HEK293 (cell line): ENCODE measurements at regions not wholly inside any gene's neighbourhood (a gene's known extent, or its start where the extent isn't known, plus 50 kb on each side); places are given as distances from the start of the nearest gene placed in this dataset.

ENCODE experiments used
- CTCF ChIA-PET: fragments of 350-600 bp; formaldehyde crosslinking; extraction: SDS; loops from one replicate; lab custom pipeline; 2021; ENCODE audit warnings: antibody characterized with exemption; lab: Yijun Ruan, JAX
- POLR2A ChIA-PET: fragments of 300-600 bp; formaldehyde crosslinking; extraction: SDS; loops from one replicate; lab custom pipeline; 2020; ENCODE audit warnings: antibody characterized with exemption, inconsistent platforms; lab: Yijun Ruan, JAX
- H3K27ac ChIP-seq: fragments of 200-500 bp; sonication (Bioruptor generic); 2 replicates; pipeline ENCODE4 v1.5.1; 2014; ENCODE audit warnings: low read depth, low read length, control low read depth, inconsistent platforms; ENCODE audit errors: extremely low read depth
- H3K36me3 ChIP-seq, 2 experiments: fragments of 200-500 bp in 1 of 2; sonication (Bioruptor generic) in 1 of 2; 1 replicate in 1 of 2; 2 replicates in 1 of 2; pipeline ENCODE4 v1.5.1; 2014 to 2017; ENCODE audit warnings: inconsistent platforms in 2 of 2, low read length in 2 of 2; ENCODE audit not compliant: control insufficient read depth in 2 of 2, insufficient read depth in 1 of 2
- H3K4me1 ChIP-seq: fragments of 200-500 bp; sonication (Bioruptor generic); 2 replicates; pipeline ENCODE4 v1.5.1; 2014; ENCODE audit warnings: mild to moderate bottlenecking, low read length, inconsistent platforms; ENCODE audit not compliant: control insufficient read depth, insufficient read depth
- H3K4me3 ChIP-seq: 2 replicates; pipeline ENCODE4 v1.5.1; 2011; ENCODE audit warnings: low read depth, mild to moderate bottlenecking, control low read depth, low read length, moderate library complexity
- H3K9me3 ChIP-seq: fragments of 200-500 bp; sonication (Bioruptor generic); 2 replicates; pipeline ENCODE4 v1.5.1; 2014; ENCODE audit warnings: low read depth, low read length, inconsistent platforms; ENCODE audit not compliant: control insufficient read depth, insufficient read depth
- EGR2 ChIP-seq: fragments of 450-650 bp; formaldehyde crosslinking; IDR thresholded peaks from 2 replicates; pipeline ENCODE4 v1.5.1; 2016; ENCODE audit warnings: low read depth, missing biosample characterization, missing genetic modification characterization
- HOXD13 ChIP-seq: sonication (generic); formaldehyde crosslinking; IDR thresholded peaks from 2 replicates; pipeline ENCODE4 v1.8.0; 2022; ENCODE audit warnings: missing genetic modification reagents, borderline replicate concordance
- IKZF3 ChIP-seq: fragments of 450-650 bp; IDR thresholded peaks from 2 replicates; pipeline ENCODE4 v1.5.0; 2018; ENCODE audit warnings: missing biosample characterization, mild to moderate bottlenecking, missing genetic modification characterization, moderate library complexity
- MEIS1 ChIP-seq: sonication (generic); formaldehyde crosslinking; IDR thresholded peaks from 2 replicates; pipeline ENCODE4 v1.8.1; 2022; ENCODE audit warnings: missing genetic modification reagents, mild to moderate bottlenecking, borderline replicate concordance
- SCRT2 ChIP-seq: fragments of 450-650 bp; formaldehyde crosslinking; IDR thresholded peaks from 2 replicates; pipeline ENCODE4 v1.5.1; 2016; ENCODE audit warnings: missing biosample characterization, missing genetic modification characterization
- SP7 ChIP-seq: fragments of 450-650 bp; formaldehyde crosslinking; IDR thresholded peaks from 2 replicates; pipeline ENCODE4 v1.5.1; 2016; ENCODE audit warnings: missing biosample characterization, missing genetic modification characterization
- WT1 ChIP-seq: fragments of 450-650 bp; formaldehyde crosslinking; IDR thresholded peaks from 2 replicates; pipeline ENCODE4 v1.5.1; 2016; ENCODE audit warnings: missing biosample characterization, missing genetic modification characterization
- ZBTB21 ChIP-seq: fragments of 450-650 bp; formaldehyde crosslinking; IDR thresholded peaks from 2 replicates; pipeline ENCODE4 v1.5.1; 2017; ENCODE audit warnings: missing biosample characterization, missing genetic modification characterization
- ZBTB48 ChIP-seq: fragments of 450-650 bp; formaldehyde crosslinking; IDR thresholded peaks from 2 replicates; pipeline ENCODE4 v1.5.1; 2016; ENCODE audit warnings: missing biosample characterization, missing genetic modification characterization
- ZFP37 ChIP-seq: fragments of 450-650 bp; formaldehyde crosslinking; IDR thresholded peaks from 2 replicates; pipeline ENCODE4 v1.5.1; 2016; ENCODE audit warnings: missing biosample characterization, missing genetic modification characterization
- ZNF175 ChIP-seq: fragments of 450-650 bp; formaldehyde crosslinking; IDR thresholded peaks from 2 replicates; pipeline ENCODE4 v1.5.1; 2016; ENCODE audit warnings: missing biosample characterization, missing genetic modification characterization
- ZNF248 ChIP-seq: fragments of 450-650 bp; formaldehyde crosslinking; IDR thresholded peaks from 2 replicates; pipeline ENCODE4 v1.5.1; 2017; ENCODE audit warnings: missing biosample characterization, missing genetic modification characterization
- ZNF266 ChIP-seq: fragments of 450-650 bp; formaldehyde crosslinking; IDR thresholded peaks from 2 replicates; pipeline ENCODE4 v1.5.1; 2016; ENCODE audit warnings: missing biosample characterization, missing genetic modification characterization, low read depth
- ZNF354C ChIP-seq: fragments of 450-650 bp; formaldehyde crosslinking; IDR thresholded peaks from 2 replicates; pipeline ENCODE4 v1.5.1; 2016; ENCODE audit warnings: missing biosample characterization, missing genetic modification characterization, low read depth, borderline replicate concordance
- ZNF510 ChIP-seq: fragments of 450-650 bp; formaldehyde crosslinking; IDR thresholded peaks from 2 replicates; pipeline ENCODE4 v1.5.1; 2018; ENCODE audit warnings: mild to moderate bottlenecking, missing genetic modification characterization, missing biosample characterization; ENCODE audit not compliant: insufficient replicate concordance
- ZNF529 ChIP-seq: fragments of 450-650 bp; formaldehyde crosslinking; IDR thresholded peaks from 2 replicates; pipeline ENCODE4 v1.5.1; 2017; ENCODE audit warnings: missing genetic modification characterization, missing biosample characterization; ENCODE audit not compliant: insufficient replicate concordance
- ZNF624 ChIP-seq: fragments of 450-650 bp; formaldehyde crosslinking; IDR thresholded peaks from 2 replicates; pipeline ENCODE4 v1.5.1; 2017; ENCODE audit warnings: missing biosample characterization, missing genetic modification characterization
- ZNF660 ChIP-seq: fragments of 450-650 bp; IDR thresholded peaks from 2 replicates; pipeline ENCODE4 v1.5.1; 2018; ENCODE audit warnings: missing biosample characterization, mild to moderate bottlenecking, missing genetic modification characterization
- ZNF837 ChIP-seq: fragments of 450-650 bp; formaldehyde crosslinking; IDR thresholded peaks from 2 replicates; pipeline ENCODE4 v1.5.1; 2016; ENCODE audit warnings: missing biosample characterization, missing genetic modification characterization
- ZSCAN23 ChIP-seq: fragments of 450-650 bp; formaldehyde crosslinking; IDR thresholded peaks from 2 replicates; pipeline ENCODE4 v1.5.1; 2016; ENCODE audit warnings: missing biosample characterization, missing genetic modification characterization
- ZXDB ChIP-seq: fragments of 450-650 bp; formaldehyde crosslinking; IDR thresholded peaks from 2 replicates; pipeline ENCODE4 v1.5.1; 2016; ENCODE audit warnings: missing biosample characterization, missing genetic modification characterization
- TF ChIP-seq, protein P1 (sequence below): fragments of 450-650 bp; IDR thresholded peaks from 2 replicates; pipeline ENCODE4 v1.5.1; 2018; ENCODE audit warnings: missing biosample characterization, mild to moderate bottlenecking, missing genetic modification characterization
- TF ChIP-seq, protein P2 (sequence below): fragments of 450-650 bp; formaldehyde crosslinking; IDR thresholded peaks from 2 replicates; pipeline ENCODE4 v1.5.1; 2016; ENCODE audit warnings: missing biosample characterization, missing genetic modification characterization
- TF ChIP-seq, protein P3 (sequence below): fragments of 450-650 bp; formaldehyde crosslinking; optimal IDR thresholded peaks from 2 replicates; pipeline ENCODE3; 2016; ENCODE audit warnings: missing biosample characterization, mild to moderate bottlenecking, missing genetic modification characterization
- TF ChIP-seq, protein P4 (sequence below): fragments of 450-650 bp; formaldehyde crosslinking; IDR thresholded peaks from 2 replicates; pipeline ENCODE4 v1.5.1; 2017; ENCODE audit warnings: missing biosample characterization, missing genetic modification characterization
- TF ChIP-seq, protein P5 (sequence below): fragments of 450-650 bp; formaldehyde crosslinking; IDR thresholded peaks from 2 replicates; pipeline ENCODE4 v1.5.1; 2017; ENCODE audit warnings: missing biosample characterization, missing genetic modification characterization
- TF ChIP-seq, protein P6 (sequence below): fragments of 450-650 bp; formaldehyde crosslinking; IDR thresholded peaks from 2 replicates; pipeline ENCODE4 v1.5.1; 2016; ENCODE audit warnings: missing biosample characterization, missing genetic modification characterization
- TF ChIP-seq, protein P7 (sequence below): fragments of 450-650 bp; formaldehyde crosslinking; IDR thresholded peaks from 2 replicates; pipeline ENCODE4 v1.5.1; 2016; ENCODE audit warnings: missing biosample characterization, missing genetic modification characterization
- TF ChIP-seq, protein P8 (sequence below): IDR thresholded peaks from 2 replicates; pipeline ENCODE4 v1.6.1; 2011; ENCODE audit warnings: mild to moderate bottlenecking, low read depth, low read length, borderline replicate concordance

DNA sequence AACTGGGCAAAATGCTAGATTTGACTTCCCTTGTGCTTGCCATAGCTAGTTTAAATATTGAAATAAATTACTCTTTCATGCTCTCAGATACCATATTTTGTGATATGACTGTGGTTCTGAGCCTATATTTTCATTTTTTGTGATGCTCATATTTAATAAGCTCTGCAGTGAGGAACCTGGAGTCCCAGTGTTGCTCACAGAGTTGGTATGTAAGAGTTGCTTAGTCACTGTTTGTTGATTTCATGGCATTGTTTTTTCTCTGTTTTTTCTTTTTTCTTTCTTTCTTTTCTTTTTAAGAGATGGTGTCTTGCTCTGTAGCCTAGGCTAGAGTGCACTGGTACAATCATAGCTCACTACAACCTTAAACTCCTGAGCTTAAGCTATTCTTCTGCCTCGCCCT, 750.5 kb upstream of the TMEM132C start:
- CTCF ChIA-PET, result no interaction called here
- H3K27ac ChIP-seq, result no peak overlapping the region

DNA sequence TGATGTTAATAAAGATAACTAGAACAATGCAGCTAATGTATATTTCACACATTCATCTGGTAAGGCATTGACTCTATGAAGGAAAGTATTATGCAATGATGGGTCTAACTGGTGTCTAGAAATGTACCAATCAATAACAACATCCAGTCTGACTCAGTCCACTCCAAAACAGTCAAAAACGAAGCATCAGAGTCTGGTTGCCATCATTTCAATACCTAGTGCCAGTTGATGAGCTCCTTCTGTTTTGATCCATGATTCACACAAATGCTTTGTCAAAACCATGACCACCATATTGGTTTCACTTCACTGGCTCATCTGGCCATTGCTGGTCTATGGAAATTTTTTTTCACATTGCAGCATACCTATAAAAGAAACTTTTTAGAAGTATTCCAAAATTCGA, 747.2 kb upstream of the TMEM132C start:
- no peak overlapping the region for H3K27ac ChIP-seq
- H3K4me3 ChIP-seq, result no peak overlapping the region
- H3K9me3 ChIP-seq, result no peaks in the 10 kb centered on the region
- H3K4me1 ChIP-seq, result no peaks in the 10 kb centered on the region
- CTCF ChIA-PET, result interaction anchor here (0.8 kb wide), 1 partner anchor 39 kb away, joined by 3 read pairs; no protein-coding TSS in a partner anchor
- POLR2A ChIA-PET, result no interaction called here
- no peaks in the 10 kb centered on the region for H3K36me3 ChIP-seq
- TF ChIP-seq ZNF354C (tag by site-specific recombination) (no peak), ZXDB (no peak), ZNF175 (no peak), ZNF529 (tag by site-specific recombination) (no peak), ZNF660 (tag by site-specific recombination) (no peak), SP7 (tag by site-specific recombination) (no peak), ZSCAN23 (tag by site-specific recombination) (no peak), ZNF510 (no peak)
- TF ChIP-seq, protein P1, sequence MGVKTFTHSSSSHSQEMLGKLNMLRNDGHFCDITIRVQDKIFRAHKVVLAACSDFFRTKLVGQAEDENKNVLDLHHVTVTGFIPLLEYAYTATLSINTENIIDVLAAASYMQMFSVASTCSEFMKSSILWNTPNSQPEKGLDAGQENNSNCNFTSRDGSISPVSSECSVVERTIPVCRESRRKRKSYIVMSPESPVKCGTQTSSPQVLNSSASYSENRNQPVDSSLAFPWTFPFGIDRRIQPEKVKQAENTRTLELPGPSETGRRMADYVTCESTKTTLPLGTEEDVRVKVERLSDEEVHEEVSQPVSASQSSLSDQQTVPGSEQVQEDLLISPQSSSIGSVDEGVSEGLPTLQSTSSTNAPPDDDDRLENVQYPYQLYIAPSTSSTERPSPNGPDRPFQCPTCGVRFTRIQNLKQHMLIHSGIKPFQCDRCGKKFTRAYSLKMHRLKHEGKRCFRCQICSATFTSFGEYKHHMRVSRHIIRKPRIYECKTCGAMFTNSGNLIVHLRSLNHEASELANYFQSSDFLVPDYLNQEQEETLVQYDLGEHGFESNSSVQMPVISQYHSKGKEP, result no peak
- TF ChIP-seq, protein P2, sequence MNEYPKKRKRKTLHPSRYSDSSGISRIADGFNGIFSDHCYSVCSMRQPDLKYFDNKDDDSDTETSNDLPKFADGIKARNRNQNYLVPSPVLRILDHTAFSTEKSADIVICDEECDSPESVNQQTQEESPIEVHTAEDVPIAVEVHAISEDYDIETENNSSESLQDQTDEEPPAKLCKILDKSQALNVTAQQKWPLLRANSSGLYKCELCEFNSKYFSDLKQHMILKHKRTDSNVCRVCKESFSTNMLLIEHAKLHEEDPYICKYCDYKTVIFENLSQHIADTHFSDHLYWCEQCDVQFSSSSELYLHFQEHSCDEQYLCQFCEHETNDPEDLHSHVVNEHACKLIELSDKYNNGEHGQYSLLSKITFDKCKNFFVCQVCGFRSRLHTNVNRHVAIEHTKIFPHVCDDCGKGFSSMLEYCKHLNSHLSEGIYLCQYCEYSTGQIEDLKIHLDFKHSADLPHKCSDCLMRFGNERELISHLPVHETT (tag by site-specific recombination), result no peak
- TF ChIP-seq, protein P3, sequence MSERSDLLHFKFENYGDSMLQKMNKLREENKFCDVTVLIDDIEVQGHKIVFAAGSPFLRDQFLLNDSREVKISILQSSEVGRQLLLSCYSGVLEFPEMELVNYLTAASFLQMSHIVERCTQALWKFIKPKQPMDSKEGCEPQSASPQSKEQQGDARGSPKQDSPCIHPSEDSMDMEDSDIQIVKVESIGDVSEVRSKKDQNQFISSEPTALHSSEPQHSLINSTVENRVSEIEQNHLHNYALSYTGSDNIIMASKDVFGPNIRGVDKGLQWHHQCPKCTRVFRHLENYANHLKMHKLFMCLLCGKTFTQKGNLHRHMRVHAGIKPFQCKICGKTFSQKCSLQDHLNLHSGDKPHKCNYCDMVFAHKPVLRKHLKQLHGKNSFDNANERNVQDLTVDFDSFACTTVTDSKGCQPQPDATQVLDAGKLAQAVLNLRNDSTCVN (tag by site-specific recombination), result no peak

More for the DNA sequence above, 750.5 kb upstream of the TMEM132C start:
- POLR2A ChIA-PET, result no interaction called here
- no peak overlapping the region for H3K4me3 ChIP-seq
- H3K9me3 ChIP-seq, result no peaks in the 10 kb centered on the region
- TF ChIP-seq ZNF248 (tag by site-specific recombination) (no peak), ZBTB21 (tag by site-specific recombination) (no peak), IKZF3 (no peak), MEIS1 (CRISPR knock-in tag) (no peak), ZNF266 (no peak), ZNF837 (tag by site-specific recombination) (no peak), ZFP37 (tag by site-specific recombination) (no peak), HOXD13 (CRISPR knock-in tag) (no peak), ZNF624 (no peak), ZBTB48 (tag by site-specific recombination) (no peak), ZNF510 (no peak), EGR2 (tag by site-specific recombination) (no peak), WT1 (no peak), SCRT2 (tag by site-specific recombination) (no peak)
- TF ChIP-seq, protein P4, sequence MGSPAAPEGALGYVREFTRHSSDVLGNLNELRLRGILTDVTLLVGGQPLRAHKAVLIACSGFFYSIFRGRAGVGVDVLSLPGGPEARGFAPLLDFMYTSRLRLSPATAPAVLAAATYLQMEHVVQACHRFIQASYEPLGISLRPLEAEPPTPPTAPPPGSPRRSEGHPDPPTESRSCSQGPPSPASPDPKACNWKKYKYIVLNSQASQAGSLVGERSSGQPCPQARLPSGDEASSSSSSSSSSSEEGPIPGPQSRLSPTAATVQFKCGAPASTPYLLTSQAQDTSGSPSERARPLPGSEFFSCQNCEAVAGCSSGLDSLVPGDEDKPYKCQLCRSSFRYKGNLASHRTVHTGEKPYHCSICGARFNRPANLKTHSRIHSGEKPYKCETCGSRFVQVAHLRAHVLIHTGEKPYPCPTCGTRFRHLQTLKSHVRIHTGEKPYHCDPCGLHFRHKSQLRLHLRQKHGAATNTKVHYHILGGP, result no peak
- TF ChIP-seq, protein P5, sequence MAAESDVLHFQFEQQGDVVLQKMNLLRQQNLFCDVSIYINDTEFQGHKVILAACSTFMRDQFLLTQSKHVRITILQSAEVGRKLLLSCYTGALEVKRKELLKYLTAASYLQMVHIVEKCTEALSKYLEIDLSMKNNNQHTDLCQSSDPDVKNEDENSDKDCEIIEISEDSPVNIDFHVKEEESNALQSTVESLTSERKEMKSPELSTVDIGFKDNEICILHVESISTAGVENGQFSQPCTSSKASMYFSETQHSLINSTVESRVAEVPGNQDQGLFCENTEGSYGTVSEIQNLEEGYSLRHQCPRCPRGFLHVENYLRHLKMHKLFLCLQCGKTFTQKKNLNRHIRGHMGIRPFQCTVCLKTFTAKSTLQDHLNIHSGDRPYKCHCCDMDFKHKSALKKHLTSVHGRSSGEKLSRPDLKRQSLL (tag by site-specific recombination), result no peak
- TF ChIP-seq, protein P6, sequence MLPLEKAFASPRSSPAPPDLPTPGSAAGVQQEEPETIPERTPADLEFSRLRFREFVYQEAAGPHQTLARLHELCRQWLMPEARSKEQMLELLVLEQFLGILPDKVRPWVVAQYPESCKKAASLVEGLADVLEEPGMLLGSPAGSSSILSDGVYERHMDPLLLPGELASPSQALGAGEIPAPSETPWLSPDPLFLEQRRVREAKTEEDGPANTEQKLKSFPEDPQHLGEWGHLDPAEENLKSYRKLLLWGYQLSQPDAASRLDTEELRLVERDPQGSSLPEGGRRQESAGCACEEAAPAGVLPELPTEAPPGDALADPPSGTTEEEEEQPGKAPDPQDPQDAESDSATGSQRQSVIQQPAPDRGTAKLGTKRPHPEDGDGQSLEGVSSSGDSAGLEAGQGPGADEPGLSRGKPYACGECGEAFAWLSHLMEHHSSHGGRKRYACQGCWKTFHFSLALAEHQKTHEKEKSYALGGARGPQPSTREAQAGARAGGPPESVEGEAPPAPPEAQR (tag by site-specific recombination), result no peak
- TF ChIP-seq, protein P7, sequence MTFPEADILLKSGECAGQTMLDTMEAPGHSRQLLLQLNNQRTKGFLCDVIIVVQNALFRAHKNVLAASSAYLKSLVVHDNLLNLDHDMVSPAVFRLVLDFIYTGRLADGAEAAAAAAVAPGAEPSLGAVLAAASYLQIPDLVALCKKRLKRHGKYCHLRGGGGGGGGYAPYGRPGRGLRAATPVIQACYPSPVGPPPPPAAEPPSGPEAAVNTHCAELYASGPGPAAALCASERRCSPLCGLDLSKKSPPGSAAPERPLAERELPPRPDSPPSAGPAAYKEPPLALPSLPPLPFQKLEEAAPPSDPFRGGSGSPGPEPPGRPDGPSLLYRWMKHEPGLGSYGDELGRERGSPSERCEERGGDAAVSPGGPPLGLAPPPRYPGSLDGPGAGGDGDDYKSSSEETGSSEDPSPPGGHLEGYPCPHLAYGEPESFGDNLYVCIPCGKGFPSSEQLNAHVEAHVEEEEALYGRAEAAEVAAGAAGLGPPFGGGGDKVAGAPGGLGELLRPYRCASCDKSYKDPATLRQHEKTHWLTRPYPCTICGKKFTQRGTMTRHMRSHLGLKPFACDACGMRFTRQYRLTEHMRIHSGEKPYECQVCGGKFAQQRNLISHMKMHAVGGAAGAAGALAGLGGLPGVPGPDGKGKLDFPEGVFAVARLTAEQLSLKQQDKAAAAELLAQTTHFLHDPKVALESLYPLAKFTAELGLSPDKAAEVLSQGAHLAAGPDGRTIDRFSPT, result no peak
- TF ChIP-seq, protein P8, sequence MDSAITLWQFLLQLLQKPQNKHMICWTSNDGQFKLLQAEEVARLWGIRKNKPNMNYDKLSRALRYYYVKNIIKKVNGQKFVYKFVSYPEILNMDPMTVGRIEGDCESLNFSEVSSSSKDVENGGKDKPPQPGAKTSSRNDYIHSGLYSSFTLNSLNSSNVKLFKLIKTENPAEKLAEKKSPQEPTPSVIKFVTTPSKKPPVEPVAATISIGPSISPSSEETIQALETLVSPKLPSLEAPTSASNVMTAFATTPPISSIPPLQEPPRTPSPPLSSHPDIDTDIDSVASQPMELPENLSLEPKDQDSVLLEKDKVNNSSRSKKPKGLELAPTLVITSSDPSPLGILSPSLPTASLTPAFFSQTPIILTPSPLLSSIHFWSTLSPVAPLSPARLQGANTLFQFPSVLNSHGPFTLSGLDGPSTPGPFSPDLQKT, result no peak
- no peaks in the 10 kb centered on the region for H3K4me1 ChIP-seq
- H3K36me3 ChIP-seq, result no peaks in the 10 kb centered on the region
